Lung microvascular endothelial cell (primary cell): ENCODE measurements at regions not wholly inside any gene's neighbourhood (a gene's known extent, or its start where the extent isn't known, plus 50 kb on each side); places are given as distances from the start of the nearest gene placed in this dataset.
"Not testable (repeated sequence)": the region's sequence is repeated elsewhere in the genome, so short reads cannot be mapped to it uniquely, and the experiment has no call there.

Experiments
- DNase-seq, 2 donors: peaks; one replicate each; pipeline versions ENCODE4 v3.0.0 to v3.0.0-alpha.2; 2010; ENCODE audit warnings: low read depth in 2 of 2

- peak in 1 of 2 donors; percentile 29 for DNase-seq
These were observed 1277.5 kb upstream of the CNTN5 start for GRCh38 chr11:97743205-97743742.

- no peak for DNase-seq
These were observed 1275.2 kb upstream of the CNTN5 start for GRCh38 chr11:97745515-97746050.

GRCh38 chr11:97746818-97747217, 1273.9 kb upstream of the CNTN5 start:
- DNase-seq: no peak

GRCh38 chr11:97751405-97751804, 1269.3 kb upstream of the CNTN5 start:
- no peak for DNase-seq

GRCh38 chr11:97751952-97752351, 1268.8 kb upstream of the CNTN5 start:
- DNase-seq: no peak

- DNase-seq: no peak
These were observed 1265.8 kb upstream of the CNTN5 start for GRCh38 chr11:97754976-97755375.

- no peak for DNase-seq
These were observed 1264.0 kb upstream of the CNTN5 start for GRCh38 chr11:97756571-97757335.

- DNase-seq: no peak
These were observed 1259.6 kb upstream of the CNTN5 start for GRCh38 chr11:97761175-97761574.

GRCh38 chr11:97764193-97764592, 1256.6 kb upstream of the CNTN5 start:
- no peak for DNase-seq

GRCh38 chr11:97764605-97765004, 1256.1 kb upstream of the CNTN5 start:
- no peak for DNase-seq

- no peak for DNase-seq
These were observed 1250.2 kb upstream of the CNTN5 start for GRCh38 chr11:97770570-97770969.

- DNase-seq: no peak
These were observed 1248.0 kb upstream of the CNTN5 start for GRCh38 chr11:97772705-97773104.

GRCh38 chr11:97784388-97784787, 1236.4 kb upstream of the CNTN5 start:
- DNase-seq: not testable (repeated sequence)

GRCh38 chr11:97786961-97787360, 1233.8 kb upstream of the CNTN5 start:
- no peak for DNase-seq

GRCh38 chr11:97794876-97795275, 1225.9 kb upstream of the CNTN5 start:
- no peak for DNase-seq

- no peak for DNase-seq
These were observed 1219.9 kb upstream of the CNTN5 start for GRCh38 chr11:97800891-97801290.

GRCh38 chr11:97814325-97814959, 1206.3 kb upstream of the CNTN5 start:
- DNase-seq: no peak

- peak in 1 of 2 donors; percentile 4 for DNase-seq
These were observed 1205.1 kb upstream of the CNTN5 start for GRCh38 chr11:97815667-97816066.

- DNase-seq: no peak
These were observed 1188.3 kb upstream of the CNTN5 start for GRCh38 chr11:97832451-97832850.

- no peak for DNase-seq
These were observed 1187.3 kb upstream of the CNTN5 start for GRCh38 chr11:97833412-97833811.

GRCh38 chr11:97844016-97844415, 1176.7 kb upstream of the CNTN5 start:
- DNase-seq: no peak

- DNase-seq: no peak
These were observed 1173.0 kb upstream of the CNTN5 start for GRCh38 chr11:97847730-97848129.

GRCh38 chr11:97850701-97851100, 1170.0 kb upstream of the CNTN5 start:
- no peak for DNase-seq
